Astrocyte of the hippocampus (primary cell): ENCODE measurements at regions not wholly inside any gene's neighbourhood (a gene's known extent, or its start where the extent isn't known, plus 50 kb on each side); places are given as distances from the start of the nearest gene placed in this dataset.
"Not testable (repeated sequence)": the region's sequence is repeated elsewhere in the genome, so short reads cannot be mapped to it uniquely, and the experiment has no call there.

Experiments
- DNase-seq: peaks from one replicate; pipeline ENCODE4 v3.0.0; 2011; ENCODE audit warnings: low read depth, low spot score

GRCh38 chr2:199216253-199216652 is 241.5 kb downstream of the SATB2 start:
- no peak for DNase-seq

GRCh38 chr2:199207011-199207410 is 250.7 kb downstream of the SATB2 start:
- no peak for DNase-seq

DNA sequence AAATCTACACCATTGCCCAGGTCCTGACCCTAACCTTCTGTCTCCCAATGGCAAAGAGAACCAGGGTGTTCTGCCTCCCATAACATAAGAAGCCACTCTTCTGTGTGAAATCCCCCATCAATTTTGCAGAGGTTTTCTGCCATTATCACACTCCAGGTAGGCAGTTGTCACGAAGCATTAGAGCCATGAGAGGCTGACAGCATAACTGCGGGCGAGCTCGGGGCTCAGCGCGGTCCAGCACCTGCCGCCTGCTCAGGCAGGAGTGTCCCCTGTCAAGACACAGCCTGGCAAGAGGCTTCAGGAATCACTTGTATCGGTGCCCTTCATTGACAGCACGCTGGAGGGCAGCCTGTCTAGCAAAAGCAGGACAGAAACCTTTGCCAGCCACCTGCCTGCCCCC is 251.2 kb downstream of the SATB2 start:
- no peak for DNase-seq

- no peak for DNase-seq
Observed at GRCh38 chr2:199202964-199203363, 254.8 kb downstream of the SATB2 start.

DNA sequence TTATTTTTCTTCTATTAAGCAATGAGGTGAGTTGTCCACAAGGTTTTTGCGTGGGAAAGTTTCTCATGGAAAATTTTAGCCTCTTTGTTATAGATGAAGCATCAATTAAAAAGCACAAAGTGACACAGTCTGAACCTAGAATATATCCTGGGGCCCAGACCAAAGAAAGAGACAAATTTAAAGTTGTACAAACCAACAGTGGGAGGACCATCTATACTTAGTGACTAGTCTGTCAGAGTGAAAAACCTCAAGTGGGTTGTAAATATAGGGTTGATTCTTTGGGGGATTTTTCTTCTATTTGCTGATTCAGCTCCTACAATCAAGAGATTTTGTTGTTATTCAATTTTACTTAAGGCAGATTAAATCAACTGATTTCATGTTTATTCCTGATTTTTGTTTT is 256.2 kb downstream of the SATB2 start:
- DNase-seq: no peak

DNA sequence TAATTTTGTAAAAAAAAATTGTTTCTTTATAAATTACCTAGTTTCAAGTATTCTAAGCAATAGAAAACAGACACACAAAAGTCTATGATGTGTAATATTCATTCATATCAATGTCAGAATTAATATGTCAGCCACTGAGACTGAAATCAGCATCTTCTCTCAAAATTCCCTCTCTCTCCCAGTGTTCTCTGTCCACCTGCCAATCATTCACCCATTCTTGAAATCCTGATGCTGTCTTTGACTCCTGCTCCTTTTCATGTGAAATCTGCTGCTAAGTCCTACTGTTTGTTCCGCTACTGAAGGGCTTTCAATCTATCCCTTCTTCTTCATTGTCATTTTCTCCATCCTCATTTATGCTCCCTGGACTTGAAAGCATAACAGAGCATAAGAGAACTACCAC is 257.9 kb downstream of the SATB2 start:
- DNase-seq: no peak

- DNase-seq: peak; percentile 23
Observed at GRCh38 chr2:199197448-199197847, 260.3 kb downstream of the SATB2 start.

DNA sequence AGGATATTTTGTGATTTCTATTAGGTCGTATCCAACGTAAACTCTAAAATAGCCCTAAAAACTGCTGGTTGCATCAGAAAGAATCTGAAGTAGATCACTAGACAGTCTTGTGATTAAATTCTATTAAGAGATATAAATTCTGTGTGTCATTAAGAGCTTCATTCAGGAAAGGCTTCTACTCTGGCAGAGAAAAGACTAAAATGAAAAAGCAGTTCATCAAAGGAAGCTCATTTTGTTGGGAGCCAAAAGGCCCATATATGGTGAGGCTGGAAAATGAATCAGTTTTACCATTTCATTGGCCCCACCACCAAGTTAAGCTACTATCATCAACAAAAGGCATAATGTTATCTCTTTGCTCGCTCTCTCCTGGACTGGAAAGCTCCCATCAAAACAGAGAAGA is 261.1 kb downstream of the SATB2 start:
- no peak for DNase-seq

GRCh38 chr2:199195927-199196502 is 261.7 kb downstream of the SATB2 start:
- no peak for DNase-seq

DNA sequence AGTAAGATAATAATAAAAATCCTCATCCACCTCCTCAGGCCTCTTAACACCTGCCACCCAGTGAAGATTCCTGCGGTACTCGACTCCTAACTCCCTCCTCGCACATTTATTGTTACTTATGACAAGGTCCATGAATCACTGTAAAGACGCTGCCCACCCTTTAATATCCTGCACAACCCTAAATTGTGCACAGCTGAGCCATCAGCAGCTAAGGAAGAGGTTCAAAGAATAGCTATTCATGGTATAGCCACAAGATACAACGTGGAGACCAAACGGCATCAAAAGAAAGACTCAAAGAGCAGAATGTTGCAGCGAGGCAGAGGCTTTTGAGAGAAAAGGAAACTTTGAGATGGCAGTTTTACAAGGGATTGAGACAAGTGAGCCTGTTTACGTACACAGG is 266.3 kb downstream of the SATB2 start:
- DNase-seq: no peak

- DNase-seq: no peak
Observed at GRCh38 chr2:199189229-199189628, 268.5 kb downstream of the SATB2 start.

DNA sequence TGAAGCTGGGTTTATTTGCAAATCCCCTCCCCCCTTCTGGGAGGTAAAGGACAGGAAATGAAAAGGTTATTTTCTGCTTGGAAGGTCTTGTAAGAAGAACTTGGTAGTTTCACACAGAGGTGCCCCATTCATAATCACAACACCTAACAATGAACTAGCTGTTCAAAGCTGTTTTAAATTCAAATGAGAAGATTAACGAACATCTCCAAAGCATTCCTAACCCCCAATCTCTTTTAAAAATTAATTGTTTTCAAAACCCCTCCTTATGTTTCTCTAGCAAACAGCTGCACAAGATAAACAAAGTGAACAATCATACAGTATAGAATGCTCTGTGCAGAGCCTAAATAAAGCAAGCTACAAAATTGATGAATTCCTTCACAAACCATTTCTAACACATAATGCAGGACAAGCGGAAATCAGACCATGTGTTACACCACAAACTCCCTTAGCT is 271.4 kb downstream of the SATB2 start:
- DNase-seq: no peak

DNA sequence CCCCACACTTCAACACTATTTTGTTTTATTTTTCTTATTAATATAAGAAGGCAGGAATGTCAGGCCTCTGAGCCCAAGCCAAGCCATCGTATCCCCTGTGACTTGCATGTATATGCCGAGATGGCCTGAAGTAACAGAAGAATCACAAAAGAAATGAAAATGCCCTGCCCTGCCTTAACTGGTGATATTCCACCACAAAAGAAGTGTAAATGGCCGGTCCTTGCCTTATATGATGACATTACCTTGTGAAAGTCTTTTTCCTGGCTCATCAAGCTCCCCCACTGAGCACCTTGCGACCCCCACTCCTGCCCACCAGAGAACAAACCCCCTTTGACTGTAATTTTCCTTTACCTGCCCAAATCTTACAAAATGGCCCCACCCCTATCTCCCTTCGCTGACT is 272.6 kb downstream of the SATB2 start:
- DNase-seq: not testable (repeated sequence)

GRCh38 chr2:199163613-199164458 is 293.9 kb downstream of the SATB2 start:
- no peak for DNase-seq

GRCh38 chr2:199160677-199161465 is 296.9 kb downstream of the SATB2 start:
- DNase-seq: peak; percentile 81

- DNase-seq: no peak
Observed at GRCh38 chr2:199160081-199160480, 297.7 kb downstream of the SATB2 start.

DNA sequence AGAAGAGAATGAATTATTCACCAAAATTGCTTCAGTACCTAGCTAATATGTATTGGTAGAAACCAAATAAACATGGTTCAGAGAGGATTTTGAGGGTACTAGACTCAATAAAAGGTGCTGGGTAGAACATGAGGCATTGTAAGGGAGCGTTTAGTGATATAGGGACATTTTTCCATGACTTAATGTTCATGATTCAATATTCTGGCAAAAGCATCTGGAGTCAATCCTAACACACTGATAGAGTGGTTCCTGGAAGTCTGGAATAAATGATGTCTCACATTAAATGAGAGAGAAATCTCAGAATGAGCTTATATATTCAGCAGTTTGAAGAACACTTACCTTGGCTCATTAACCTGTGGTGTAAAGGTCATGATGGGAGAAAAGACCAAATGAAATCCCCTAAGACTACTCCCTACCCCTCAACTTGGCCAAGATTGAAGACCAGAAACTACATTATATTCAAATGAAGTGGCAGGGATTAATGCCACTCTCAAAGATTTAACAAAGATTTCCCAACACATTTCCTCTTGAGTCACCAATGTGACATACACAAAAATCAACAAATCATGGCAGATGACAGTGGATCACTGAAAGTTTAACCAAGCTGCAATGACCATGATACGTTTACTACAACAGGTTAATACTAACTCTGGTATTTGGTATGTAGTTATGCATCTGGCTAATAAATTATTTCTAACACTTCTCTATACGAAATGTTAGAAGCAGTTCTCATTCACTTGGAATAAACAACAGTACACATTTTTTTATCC is 309.5 kb downstream of the SATB2 start:
- no peak for DNase-seq

DNA sequence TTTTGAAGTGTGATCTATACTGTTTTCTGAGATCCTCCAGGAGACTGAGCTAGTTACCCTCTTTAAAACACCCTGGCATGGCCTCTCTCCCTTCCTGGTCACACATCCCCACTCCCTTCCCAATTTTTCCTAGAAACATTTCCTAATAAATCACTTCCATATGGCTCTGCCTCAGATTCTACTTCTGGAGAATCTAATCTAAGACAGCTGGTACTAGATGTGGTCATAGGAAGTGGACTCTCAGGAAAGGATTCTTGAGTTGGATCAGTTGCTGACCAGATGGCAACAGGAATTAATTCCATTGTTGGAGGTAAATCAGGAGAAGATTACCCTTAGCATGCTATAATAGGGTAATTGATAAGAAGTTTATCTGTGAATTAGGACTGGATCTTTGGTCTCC is 310.5 kb downstream of the SATB2 start:
- no peak for DNase-seq

GRCh38 chr2:199144546-199144945 is 313.2 kb downstream of the SATB2 start:
- DNase-seq: peak; percentile 15

DNA sequence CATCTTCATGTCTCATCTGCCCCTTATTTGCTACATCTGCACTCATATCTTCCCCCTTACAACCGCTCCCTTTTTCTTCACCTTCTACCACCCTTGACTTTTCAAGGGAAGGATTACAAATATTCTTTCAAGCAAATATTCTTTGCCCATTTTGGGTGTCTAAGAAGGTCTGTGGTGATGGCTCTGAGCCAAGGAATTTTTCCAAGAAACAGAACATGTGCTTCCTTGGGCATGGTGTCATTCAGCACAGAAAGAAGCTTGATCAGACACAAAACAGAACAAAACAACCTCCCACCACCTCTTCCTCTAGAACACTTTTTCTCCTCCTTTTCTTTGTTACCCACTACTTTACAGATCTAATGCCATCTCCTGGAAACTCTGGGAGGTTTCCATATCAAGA is 313.7 kb downstream of the SATB2 start:
- DNase-seq: peak; percentile 56

- DNase-seq: peak; percentile 76
Observed at GRCh38 chr2:199136681-199137080, 321.1 kb downstream of the SATB2 start.

DNA sequence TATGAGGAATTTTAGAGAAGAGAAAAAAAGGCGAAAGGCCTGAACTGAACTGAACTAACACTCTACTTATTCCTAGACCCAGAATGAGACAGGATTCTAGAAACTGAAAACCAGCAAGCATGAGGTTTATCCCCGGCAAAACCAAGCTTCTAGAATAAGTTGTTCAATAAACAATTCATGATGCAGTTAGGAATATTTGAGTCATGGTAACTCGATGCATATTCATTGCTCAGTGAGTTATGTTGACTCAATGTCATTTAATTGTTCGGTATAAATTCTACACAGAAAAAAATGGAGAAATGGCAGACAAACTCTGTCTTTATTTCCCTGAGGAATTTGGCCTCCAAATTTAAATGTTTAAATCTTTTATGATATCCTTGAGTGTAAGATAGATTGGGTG is 321.5 kb downstream of the SATB2 start:
- peak; percentile 38 for DNase-seq
